GM18517 (cell line): ENCODE measurements at regions not wholly inside any gene's neighbourhood (a gene's known extent, or its start where the extent isn't known, plus 50 kb on each side); places are given as distances from the start of the nearest gene placed in this dataset.

ENCODE experiments used
- ATAC-seq: cut with Tn5 transposase; IDR thresholded peaks from one replicate; pipeline ENCODE4 v1.9.1; 2021; ENCODE audit warnings: mild to moderate bottlenecking, moderate library complexity; ENCODE audit not compliant: unreplicated experiment

DNA sequence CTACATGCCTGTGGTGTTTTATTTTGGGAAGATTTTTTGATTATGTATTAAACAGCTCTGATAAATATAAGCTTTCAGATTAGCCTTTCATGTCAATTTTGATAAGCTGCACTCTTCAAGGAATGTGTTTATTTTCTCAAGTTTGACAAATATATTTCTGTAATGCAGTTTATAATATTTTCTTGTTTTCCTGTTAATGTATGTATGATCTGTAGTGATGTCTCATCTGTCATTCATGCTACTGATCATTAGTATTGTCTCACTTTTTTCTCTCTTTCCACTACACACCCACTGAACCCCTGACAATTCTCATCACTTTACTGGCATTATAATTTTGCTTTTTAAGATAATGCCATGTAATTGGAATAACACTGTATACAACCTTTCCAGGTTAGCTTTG is 100.9 kb downstream of the TMEM18 start:
- no peak for ATAC-seq

DNA sequence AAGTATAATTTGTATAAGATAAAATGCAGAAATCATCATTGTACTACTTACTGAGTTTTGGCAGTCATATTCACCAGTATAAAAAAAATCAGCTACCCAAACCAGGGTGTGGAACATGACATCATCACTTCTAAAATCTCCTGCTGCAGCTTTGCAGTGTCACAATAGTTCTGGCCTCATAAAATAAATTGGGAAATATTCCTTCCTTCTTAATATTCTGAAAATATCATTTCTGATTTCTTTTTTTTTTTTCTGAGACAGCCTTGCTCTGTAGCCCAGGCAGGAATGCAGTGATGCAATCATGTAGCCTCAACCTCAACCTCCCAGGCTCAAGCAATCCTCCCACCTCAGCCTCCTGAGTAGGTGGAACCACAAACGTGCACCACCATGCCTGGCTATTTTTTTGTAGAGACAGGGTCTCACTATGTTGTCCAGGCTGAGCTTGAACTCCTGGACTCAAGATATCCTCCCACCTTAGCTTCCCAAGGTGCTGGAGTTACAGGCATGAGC is 101.4 kb downstream of the TMEM18 start:
- ATAC-seq, result no peak

DNA sequence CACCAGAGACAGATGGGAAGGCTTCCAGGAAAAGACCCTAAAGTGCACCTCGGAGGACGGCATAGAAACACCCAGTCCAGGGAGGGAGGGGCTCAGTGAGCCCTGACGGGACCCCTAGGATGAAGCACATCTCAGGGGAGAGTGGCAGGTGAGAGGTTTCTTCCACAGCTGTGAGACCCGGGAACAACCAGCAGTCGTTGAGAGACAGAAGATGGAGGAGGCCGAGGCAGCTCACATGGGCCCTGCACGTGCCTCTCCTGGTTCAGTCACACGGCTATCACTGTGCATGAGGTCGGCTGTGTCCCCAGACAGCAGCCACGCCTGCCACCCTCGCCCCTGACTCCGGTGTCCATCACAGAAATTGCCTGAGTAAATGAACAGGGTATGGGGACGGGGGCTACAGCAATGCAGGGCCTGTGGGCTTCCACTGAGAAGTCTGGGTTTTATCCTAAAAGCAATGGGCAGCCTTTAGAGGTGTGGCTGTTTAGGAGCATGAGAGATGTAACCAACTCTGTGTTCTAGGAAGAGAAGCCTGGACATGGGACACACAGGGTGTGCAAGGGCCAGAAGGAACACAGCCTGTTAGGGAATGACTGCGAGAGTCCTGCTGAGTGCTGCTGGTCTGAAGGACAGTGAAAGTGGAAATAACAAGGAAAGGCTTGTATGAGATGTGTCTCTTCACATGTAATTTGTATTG is 102.0 kb downstream of the TMEM18 start:
- ATAC-seq, result no peak

DNA sequence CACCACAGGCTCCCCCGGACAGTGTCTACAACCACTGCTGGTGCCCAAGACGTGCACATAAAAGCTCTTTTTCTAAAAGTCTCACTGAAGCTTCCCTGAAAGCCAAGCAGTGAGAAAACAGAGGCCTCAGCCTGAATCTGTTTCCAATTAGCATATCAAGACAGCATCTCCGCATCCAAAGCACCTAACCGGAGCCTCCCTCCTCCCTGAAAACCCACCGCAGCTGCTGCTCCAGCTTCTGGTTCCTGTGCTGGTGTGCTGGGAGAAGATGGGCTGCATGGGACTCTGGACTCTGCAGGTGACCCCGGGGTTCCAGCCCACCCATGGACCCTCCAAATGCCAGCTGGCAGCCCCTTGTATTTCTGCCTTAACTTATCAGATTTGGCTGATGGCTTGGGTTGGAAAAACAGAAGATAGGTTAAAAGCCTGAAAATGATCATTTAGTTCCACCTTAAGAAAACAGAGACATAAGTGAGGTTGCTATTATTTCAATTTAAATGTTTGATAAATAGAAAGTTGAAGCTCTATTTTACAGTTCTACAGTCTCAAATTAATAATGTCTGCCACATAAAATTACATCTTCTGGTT is 103.3 kb downstream of the TMEM18 start:
- ATAC-seq, result no peak

DNA sequence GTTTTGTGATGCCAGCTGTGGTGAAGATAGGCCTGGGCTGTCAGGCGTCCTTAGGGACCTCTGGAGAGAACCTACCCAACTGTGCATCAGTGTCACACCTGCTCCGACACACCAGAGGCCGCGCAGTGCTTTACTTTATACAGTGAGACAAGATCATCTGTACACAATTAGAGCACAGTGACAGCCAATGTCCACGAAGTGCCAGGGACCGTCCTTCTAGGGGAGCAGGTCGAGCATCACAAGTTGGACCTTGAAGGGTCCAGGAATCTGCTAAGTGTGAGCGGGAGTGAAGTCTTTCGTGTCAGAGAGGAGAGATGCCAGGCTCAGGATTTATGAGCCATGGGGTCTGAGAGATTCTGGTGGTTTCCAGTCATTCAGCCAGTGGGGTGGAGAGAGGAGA is 104.2 kb downstream of the TMEM18 start:
- ATAC-seq, result no peak

DNA sequence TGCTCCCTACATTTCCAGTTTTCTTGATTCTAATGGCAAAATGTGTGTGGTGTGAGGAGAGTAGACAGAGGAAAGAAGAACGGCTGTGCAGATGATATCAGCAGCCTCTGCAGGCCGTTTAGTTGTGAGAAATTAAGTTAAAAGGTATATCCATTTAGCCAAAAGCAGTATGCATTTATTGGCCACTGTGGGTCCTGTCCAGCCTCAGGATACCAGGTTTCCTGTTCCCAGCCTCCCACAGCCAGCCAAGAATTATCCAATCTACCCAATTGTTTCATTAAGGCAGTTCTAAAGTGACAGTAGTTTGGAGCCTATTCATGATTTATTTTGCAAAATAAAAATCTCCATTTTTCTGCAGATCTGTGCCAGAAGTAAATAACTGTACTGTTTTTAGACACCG is 107.5 kb downstream of the TMEM18 start:
- ATAC-seq, result no peak

DNA sequence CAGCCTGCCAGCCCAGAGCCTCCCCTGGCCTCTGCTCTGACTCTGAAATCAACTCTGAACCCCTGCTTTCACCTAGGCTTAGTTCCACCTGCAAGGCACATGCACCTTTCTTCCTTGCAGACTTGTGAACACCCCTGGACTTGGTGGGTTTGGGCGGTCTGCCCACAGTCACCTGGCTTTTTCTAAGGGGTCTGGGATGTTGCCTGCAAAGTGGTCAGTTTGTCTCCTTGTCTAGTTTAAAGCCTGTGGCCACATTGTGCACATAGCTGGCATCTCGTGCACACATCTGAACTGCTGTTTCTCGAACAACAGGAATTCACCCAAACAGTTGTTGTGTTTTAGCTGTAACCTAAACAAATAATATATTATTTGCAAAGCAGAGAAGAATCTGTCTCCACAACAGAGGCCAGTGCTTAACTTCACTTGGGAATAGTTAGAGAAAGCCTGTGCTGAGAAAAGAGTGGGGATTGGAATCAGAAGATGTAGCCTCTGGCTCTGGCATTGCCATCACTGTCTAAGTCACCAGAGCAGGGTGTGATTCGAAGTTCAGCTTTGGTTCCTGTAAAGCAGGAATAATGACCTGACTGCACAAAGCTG is 108.5 kb downstream of the TMEM18 start:
- ATAC-seq, result no peak

DNA sequence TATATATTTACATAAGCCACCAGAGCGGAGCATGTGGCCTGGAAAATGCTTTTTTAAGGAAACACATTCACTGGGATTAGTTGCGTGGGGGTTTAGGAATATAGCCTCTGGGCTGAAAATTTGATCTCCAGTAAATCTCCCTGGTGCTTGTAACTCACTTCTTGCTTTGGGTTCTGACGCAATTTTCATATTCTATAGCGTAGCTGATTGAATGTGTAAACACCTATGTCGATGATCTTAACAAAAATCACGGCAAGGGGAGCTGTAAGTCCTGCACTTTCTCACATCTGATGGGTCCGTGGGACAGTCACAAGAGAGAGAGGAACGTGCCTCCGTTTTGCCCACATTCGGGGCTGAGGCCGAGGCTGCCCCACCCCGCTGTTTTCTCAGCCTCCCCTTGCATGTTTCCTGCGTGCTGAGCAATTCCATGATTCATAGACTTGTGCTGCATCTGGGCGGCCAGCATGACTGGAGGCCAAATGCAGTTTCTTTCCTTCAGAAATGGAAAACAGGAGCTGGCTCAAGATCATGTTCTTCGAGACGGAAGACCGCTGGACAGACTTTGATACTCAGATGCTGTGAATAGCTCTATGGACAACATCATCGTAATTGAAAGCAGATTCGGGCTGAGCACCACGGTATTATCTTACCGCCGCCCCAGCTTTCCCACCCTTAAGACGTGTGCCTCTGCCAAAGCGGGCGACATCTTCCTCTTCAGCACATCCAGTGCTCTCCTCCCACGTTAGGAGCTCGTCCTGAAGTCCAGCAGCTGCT is 109.2 kb downstream of the TMEM18 start:
- no peak for ATAC-seq

DNA sequence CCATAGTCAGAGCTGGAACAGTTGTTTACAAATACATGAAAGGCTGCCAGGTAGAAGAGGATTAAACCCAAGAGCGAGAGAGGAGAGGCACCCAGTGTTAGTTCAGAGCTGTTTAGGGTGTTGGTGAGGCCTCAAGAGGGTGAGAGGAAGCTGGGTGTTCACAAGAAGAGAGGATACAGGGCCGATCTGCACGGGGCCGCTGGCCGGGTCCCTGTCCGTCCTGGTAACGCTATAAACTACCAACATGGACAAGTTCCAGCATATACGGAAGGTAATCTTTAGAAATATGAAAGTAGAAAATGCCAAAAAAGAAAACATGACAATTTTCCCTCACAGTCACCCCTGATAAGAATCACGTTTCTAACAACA is 109.7 kb downstream of the TMEM18 start:
- ATAC-seq, result no peak

DNA sequence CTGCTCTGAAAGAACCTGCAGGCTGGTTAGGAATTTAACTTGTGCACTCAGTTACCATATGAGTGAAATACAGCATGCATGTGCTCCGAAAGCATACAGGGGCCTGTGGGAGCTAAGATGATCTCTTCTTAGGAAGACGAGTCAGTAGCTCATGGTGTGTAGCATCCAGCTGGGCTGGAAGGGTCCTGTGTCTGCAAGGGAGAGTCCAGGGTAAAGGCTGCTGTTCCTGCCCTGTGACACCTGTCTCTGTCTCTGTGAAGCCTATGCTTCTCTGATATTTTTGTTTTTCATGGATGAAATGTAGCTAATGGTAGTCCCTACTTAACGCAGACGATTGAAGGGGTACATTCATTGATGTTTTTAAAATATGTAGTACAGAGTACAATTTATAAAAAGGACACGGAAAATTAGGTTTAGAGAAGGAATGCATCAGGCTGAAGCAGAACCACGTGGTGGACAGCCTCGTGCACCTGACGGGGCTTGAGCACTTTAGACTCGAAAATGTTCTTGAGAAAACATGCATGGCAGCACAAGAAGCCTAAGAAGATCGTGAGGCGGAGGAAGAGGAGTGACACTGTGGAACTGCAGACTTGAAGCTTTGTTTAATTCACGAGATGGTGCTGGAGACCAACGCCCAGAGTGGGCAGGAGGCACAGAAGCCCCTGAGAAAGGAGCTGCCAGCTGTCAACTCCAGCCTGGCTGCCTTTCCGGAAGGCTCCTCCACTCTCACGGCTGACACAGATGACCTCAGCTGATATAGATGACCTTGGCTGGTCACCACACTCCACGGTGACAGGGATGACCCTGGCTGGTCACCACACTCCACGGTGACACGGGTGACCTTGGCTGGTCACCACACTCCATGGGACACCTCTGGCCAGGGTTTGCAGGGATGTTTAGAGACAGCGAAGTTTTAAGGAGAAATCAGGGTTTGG is 110.6 kb downstream of the TMEM18 start:
- ATAC-seq, result no peak

DNA sequence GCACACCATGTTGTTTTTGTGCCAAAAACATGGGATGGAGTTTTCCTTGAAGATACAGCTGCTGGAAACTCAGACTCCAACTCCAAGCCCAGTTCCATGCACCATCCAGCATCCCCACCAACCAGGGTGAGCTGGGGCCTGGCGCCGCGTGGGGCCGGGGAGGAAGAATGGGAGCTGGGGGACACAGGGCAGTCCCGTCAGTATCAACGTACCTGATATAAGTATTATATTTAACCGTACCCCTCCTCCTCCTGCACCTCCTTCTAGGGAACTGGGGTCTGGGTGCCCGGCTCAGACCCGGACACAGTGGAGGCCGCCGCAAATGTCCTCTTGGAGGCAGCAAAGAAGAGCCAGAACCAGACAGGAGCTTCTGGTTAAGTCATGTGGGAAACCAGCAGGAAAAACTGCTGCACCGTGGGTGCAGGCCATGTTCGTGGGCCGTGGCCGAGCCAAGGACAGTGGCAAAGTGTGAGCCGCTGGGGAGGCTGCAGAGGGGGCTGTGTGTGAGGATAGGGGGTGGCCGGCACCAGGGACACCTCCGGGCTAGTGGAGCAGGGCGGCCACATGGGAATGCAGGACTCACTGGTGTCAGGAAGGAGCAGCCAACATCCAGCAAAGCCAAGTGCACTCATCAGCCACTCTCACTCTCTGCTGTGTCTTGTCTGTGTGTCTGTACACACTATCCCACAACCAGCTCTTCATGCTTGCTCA is 112.6 kb downstream of the TMEM18 start:
- no peak for ATAC-seq

DNA sequence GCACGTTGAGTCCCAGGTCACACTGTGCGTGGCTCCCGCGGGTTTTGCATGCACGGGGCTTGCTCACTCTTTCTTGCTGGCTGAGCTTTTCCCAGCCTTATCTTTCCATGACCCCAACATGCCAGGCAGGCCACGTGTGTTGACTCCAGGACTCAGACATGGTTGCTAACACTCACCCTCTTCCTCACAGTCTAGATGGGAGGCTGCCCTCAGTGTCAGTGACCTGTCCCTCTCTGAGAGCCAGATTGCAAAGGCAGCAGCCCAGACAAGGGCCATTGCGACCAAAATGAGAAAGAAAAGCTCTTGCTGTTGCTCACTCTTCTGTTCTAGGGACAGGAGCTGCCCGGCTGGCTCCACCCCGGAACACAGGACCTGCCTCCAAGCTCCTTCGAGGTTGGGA is 113.7 kb downstream of the TMEM18 start:
- no peak for ATAC-seq

DNA sequence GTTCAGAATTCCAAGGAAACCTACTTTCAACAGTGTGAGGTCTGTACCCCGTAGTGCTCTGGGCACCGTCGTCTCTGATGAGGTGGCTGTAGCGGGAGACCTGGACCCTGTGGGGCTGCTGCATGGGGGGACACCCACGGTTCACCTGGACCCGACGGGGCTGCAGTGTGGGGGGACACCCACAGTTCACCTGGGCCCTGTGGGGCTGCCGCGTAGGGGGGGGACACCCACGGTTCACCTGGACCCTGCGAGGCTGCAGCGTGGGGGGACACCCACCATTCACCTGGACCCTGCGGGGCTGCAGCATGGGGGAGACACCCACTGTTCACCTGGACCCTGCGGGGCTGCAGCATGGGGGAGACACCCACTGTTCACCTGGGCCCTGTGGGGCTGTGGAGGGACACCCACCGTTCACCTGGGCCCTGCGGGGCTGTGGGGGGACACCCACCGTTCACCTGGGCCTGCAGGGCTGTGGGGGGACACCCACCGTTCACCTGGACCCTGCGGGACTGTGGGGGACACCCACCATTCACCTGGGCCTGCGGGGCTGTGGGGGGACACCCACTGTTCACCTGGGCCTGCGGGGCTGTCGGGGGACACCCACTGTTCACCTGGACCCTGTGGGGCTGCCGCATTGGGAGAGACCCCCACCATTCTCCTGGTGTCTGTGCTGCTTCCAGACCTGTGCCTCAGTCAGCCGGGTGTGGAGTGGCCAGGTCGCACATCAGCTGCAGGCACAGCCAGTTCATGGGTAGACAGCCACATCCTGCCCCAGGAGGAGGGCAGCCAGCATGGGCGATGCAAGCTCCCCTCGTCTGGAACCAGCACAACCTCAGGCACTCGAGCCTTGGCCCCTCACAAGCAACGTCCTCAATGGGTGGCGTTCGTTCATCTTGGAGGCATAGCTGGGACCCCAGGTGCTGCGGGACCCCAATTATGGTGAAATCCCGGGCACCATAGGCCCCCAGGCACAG is 114.5 kb downstream of the TMEM18 start:
- ATAC-seq, result no peak

DNA sequence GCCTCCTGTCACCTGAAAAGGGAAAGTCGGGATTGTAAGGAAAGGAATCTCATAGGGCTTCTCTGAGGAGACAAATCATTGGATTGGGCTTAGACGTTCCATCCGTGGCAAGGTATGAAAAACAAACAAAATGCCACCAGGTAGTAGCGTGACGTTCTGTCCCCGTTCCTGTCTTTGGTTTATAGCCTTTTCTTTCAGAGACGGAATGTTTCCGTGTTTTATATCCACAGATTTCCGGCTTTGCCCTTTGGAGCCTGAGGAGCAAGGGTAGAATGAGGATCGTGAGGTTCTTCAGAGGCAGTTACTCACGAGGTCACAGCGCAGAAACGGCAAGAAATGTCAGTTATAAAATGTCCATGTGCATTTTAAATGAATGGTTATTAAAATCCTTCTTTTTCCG is 118.3 kb downstream of the TMEM18 start:
- ATAC-seq, result no peak

DNA sequence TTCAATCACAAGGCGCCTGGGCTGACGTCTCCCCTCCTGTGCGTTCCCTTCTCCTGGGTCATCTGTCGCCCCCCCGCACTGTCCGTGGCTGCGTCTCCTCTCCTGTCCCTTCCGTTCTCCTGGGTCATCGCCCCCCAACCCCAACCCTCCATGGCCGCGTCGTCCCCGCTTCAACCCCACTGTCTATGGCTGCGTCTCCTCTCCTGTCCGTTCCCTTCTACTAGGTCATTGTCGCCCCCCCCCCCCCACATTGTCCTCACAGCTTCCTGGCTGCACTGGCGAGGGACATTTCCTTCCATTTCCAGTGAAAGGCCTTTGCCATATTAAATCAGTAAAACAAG is 118.9 kb downstream of the TMEM18 start:
- ATAC-seq, result no peak

DNA sequence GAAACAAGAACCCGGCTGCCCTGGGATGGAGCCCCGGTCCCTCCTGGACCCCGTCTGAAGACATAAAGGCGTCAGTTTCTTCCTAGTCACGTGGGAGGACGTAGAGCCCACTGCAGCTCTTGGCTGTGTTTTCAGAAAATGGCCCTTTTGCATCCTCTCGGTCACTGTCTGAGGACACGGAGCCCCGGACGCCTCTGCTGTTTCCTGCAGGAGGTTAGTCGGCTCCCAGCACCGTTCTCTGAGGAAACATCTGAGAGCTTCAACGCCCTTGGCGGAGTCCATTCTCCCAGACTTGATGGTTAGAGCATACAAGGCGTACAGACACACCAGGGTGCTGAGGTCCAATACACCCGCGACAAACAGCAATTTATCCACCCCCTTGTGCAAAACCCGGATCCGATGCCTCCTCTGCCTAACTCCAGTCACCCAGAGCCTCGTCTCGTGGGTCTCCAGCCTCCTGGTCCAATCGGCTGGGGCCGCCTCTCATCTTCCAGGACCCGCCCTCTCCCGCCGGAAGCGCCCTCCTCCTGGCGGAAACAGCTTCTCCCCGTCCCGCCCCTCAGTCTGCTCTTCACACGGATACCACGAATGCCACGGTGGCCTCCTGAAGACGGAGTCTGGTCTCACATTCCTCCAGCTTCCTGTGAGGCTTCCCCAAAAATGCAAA is 119.4 kb downstream of the TMEM18 start:
- ATAC-seq, result no peak

DNA sequence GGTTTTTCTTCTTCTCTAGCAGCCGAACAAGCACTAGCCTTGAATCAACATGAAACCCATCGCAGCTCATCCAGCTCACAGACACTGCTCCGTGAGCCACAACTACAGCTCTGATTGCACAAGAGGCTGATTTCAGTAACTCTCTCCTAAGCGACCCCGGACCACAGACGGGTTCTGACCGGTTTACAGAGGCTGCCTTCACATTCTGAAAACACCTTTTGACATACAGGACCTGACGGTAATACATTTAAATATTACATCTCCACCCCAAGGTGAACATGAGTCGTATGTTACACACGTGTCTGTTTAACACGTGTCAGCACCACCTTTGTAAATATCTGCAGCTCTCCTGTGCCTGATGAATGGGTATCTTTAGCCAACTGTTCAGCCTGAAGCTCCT is 120.7 kb downstream of the TMEM18 start:
- ATAC-seq, result no peak

DNA sequence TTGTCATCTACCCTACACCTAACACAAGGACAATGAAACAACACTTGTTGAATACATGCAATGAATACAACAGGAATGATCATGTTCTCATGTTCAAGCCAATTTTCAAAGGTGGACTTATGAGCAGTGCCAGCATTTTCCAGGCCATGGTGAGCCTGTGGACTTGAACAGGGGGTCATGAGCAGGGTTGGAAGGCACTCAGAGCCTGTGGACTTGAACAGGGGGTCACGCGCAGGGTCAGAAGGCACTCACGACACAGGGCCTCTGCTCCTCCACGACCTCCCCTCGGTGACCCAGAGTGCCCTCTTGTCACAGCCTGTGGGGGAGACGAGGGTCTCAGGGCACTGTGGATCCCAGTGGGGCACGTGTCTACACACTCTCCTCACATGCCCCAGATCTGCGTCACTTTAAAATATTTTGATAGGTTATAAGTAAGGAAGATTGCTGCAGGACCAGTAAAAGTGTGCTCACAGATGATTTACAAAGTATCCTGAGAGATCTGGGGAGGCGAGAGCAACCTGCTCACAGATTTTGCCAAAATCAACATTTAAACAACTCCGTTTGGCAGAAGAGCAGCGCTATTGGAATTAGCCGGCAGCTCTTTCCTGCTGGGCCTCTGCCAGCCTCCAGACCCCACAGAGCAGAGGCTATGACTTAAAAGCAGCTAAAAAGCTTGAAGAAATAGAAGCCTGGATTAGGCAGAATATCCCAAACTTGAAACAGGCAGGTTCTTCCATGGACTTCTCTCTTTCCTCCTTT is 121.9 kb downstream of the TMEM18 start:
- no peak for ATAC-seq
